Stimulated activated CD4-positive, alpha-beta T cell treated with anti-CD3 and anti-CD28 coated beads, Interleukin-4, amount 100 ng/mL, for 4 hours (primary cell): ENCODE measurements at regions not wholly inside any gene's neighbourhood (a gene's known extent, or its start where the extent isn't known, plus 50 kb on each side); places are given as distances from the start of the nearest gene placed in this dataset.

ENCODE experiments used
- DNase-seq, 2 experiments: peaks; one replicate each; pipeline ENCODE4 v3.0.0-alpha.2; 2020

- DNase-seq, result no peak
Observed at GRCh38 chr6:137434640-137435039, 59.6 kb downstream of the OLIG3 start.

- no peak for DNase-seq
Observed at GRCh38 chr6:137432054-137432611, 62.1 kb downstream of the OLIG3 start.

- DNase-seq, result no peak
Observed at GRCh38 chr6:137430954-137431353, 63.2 kb downstream of the OLIG3 start.

- no peak for DNase-seq
Observed at GRCh38 chr6:137427656-137428290, 66.4 kb downstream of the OLIG3 start.

GRCh38 chr6:137426007-137426689, 68.0 kb downstream of the OLIG3 start:
- no peak for DNase-seq

- no peak for DNase-seq
Observed at GRCh38 chr6:137424251-137424650, 69.9 kb downstream of the OLIG3 start.

- DNase-seq, result no peak
Observed at GRCh38 chr6:137423451-137424168, 70.6 kb downstream of the OLIG3 start.

- no peak for DNase-seq
Observed at GRCh38 chr6:137417396-137417795, 76.8 kb downstream of the OLIG3 start.

- DNase-seq, result no peak
Observed at GRCh38 chr6:137416376-137417109, 77.7 kb downstream of the OLIG3 start.

GRCh38 chr6:137415834-137416190, 78.4 kb downstream of the OLIG3 start:
- DNase-seq, result no peak

GRCh38 chr6:137415127-137415833, 78.9 kb downstream of the OLIG3 start:
- DNase-seq, result peak; percentile 46 to 63

GRCh38 chr6:137414599-137414998, 79.6 kb downstream of the OLIG3 start:
- DNase-seq, result no peak

GRCh38 chr6:137413482-137413881, 80.7 kb downstream of the OLIG3 start:
- no peak for DNase-seq

GRCh38 chr6:137412562-137412961, 81.6 kb downstream of the OLIG3 start:
- no peak for DNase-seq

- no peak for DNase-seq
Observed at GRCh38 chr6:137409266-137409777, 84.9 kb downstream of the OLIG3 start.

GRCh38 chr6:137407816-137408215, 86.4 kb downstream of the OLIG3 start:
- no peak for DNase-seq

GRCh38 chr6:137405806-137406205, 88.4 kb downstream of the OLIG3 start:
- DNase-seq, result no peak

GRCh38 chr6:137403855-137404254, 90.3 kb downstream of the OLIG3 start:
- no peak for DNase-seq

- no peak for DNase-seq
Observed at GRCh38 chr6:137403443-137403842, 90.8 kb downstream of the OLIG3 start.

GRCh38 chr6:137402143-137402680, 92.0 kb downstream of the OLIG3 start:
- DNase-seq, result no peak

GRCh38 chr6:137401088-137401487, 93.1 kb downstream of the OLIG3 start:
- DNase-seq, result no peak

GRCh38 chr6:137399881-137400443, 94.2 kb downstream of the OLIG3 start:
- DNase-seq, result no peak
